ENCODE measurements at regions not wholly inside any gene's neighbourhood (a gene's known extent, or its start where the extent isn't known, plus 50 kb on each side); places are given as distances from the start of the nearest gene placed in this dataset.

DNA sequence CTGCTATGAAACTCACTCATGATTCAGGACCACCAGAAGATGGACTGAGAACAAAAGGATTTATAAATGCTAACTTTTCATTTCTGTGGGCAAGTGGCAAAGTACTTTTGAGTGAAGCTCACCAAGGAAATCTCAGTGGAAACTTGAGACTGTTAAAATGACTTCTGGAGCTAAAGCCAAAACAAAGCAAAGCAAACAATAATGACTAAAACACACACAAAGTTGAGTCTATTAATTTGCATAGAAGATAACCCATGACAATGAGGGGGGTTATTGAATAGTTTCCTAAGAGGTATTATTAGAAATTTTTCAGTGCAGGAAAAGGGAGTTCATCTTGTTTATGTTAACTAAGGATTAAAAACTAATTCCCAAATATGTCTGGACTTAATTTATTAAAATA, 612.8 kb upstream of the FAM174A start:
- TF ChIP-seq, protein P1, sequence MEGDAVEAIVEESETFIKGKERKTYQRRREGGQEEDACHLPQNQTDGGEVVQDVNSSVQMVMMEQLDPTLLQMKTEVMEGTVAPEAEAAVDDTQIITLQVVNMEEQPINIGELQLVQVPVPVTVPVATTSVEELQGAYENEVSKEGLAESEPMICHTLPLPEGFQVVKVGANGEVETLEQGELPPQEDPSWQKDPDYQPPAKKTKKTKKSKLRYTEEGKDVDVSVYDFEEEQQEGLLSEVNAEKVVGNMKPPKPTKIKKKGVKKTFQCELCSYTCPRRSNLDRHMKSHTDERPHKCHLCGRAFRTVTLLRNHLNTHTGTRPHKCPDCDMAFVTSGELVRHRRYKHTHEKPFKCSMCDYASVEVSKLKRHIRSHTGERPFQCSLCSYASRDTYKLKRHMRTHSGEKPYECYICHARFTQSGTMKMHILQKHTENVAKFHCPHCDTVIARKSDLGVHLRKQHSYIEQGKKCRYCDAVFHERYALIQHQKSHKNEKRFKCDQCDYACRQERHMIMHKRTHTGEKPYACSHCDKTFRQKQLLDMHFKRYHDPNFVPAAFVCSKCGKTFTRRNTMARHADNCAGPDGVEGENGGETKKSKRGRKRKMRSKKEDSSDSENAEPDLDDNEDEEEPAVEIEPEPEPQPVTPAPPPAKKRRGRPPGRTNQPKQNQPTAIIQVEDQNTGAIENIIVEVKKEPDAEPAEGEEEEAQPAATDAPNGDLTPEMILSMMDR (IDR thresholded peaks at IDR 0.05; ENCODE audit: low read depth, low read length, poor library complexity, severe bottlenecking) = no peak
- TF ChIP-seq EZH2phosphoT487 (IDR thresholded peaks at IDR 0.05; ENCODE audit: borderline replicate concordance, low read length) = no peak
